A549 (cell line): ENCODE measurements at regions not wholly inside any gene's neighbourhood (a gene's known extent, or its start where the extent isn't known, plus 50 kb on each side); places are given as distances from the start of the nearest gene placed in this dataset.

Experiments
- ATAC-seq, 2 experiments: fragments of 200-7000 bp in 1 of 2; fragments of >200 bp in 1 of 2; cut with Nextera tagmentation in 1 of 2; cut with Tn5 transposase in 1 of 2; 3 replicates each; pipeline versions ENCODE4 v1.8.0 to v1.9.1; 2018 to 2020; ENCODE audit warnings: mild to moderate bottlenecking in 1 of 2, moderate library complexity in 1 of 2
- CTCF ChIA-PET: fragments of 300-600 bp; sonication (Branson Sonifier 250); formaldehyde crosslinking; extraction: SDS; loops from one replicate; lab custom pipeline; 2021; ENCODE audit warnings: antibody characterized with exemption, inconsistent platforms; lab: Yijun Ruan, JAX
- POLR2A ChIA-PET: fragments of 350-600 bp; formaldehyde crosslinking; extraction: SDS; loops from one replicate; lab custom pipeline; 2021; ENCODE audit warnings: antibody characterized with exemption, inconsistent platforms; lab: Yijun Ruan, JAX
- DNase-seq, 2 experiments: peaks; one replicate each; pipeline versions ENCODE4 v3.0.0 to v3.0.0-alpha.2; 2011 to 2016; ENCODE audit warnings: low read depth in 1 of 2, low spot score in 1 of 2
- FAIRE-seq: peaks from 2 replicates; lab custom pipeline; 2011; peaks lifted over from hg19 to GRCh38; lab: Jason Lieb, UNC
- H3K27ac ChIP-seq, 2 experiments: fragments of >200 bp; sonication (Bioruptor Twin); formaldehyde crosslinking; 3 replicates each; pipeline ENCODE4 v1.5.1; 2016 to 2017
- H3K4me1 ChIP-seq: fragments of >200 bp; sonication (Bioruptor Twin); formaldehyde crosslinking; 3 replicates; pipeline ENCODE4 v1.6.1; 2016
- H3K4me2 ChIP-seq: fragments of >200 bp; sonication (Bioruptor Twin); formaldehyde crosslinking; 3 replicates; pipeline ENCODE4 v1.6.1; 2016
- H3K4me3 ChIP-seq: fragments of >200 bp; sonication (Bioruptor Twin); formaldehyde crosslinking; 3 replicates; pipeline ENCODE4 v1.5.1; 2016
- H3K9me3 ChIP-seq: fragments of >200 bp; sonication (Bioruptor Twin); formaldehyde crosslinking; 3 replicates; pipeline ENCODE4 v1.6.1; 2016
- BCL3 ChIP-seq: fragments of >200 bp; sonication (Bioruptor Twin); formaldehyde crosslinking; IDR thresholded peaks from 3 replicates; pipeline ENCODE4 v1.6.1; 2016
- BHLHE40 ChIP-seq: IDR thresholded peaks from 2 replicates; pipeline ENCODE4 v1.6.1; 2012; ENCODE audit warnings: low read depth, low read length, inconsistent platforms
- CHD2 ChIP-seq: fragments of 150-350 bp; IDR thresholded peaks from 2 replicates; pipeline ENCODE4 v1.6.1; 2014; ENCODE audit warnings: low read length; ENCODE audit not compliant: partially characterized antibody
- EHF ChIP-seq: fragments of 250-450 bp; sonication (Bioruptor Pico); IDR thresholded peaks from 2 replicates; pipeline ENCODE4 v1.5.0; 2020; ENCODE audit warnings: mild to moderate bottlenecking
- EHMT2 ChIP-seq: fragments of 200-600 bp; sonication (generic); IDR thresholded peaks from 2 replicates; pipeline ENCODE4 v1.6.1; 2016; ENCODE audit warnings: antibody characterized with exemption, low read depth, mild to moderate bottlenecking, moderate library complexity
- FOSB ChIP-seq: fragments of 250-450 bp; sonication (Bioruptor Pico); IDR thresholded peaks from 2 replicates; pipeline ENCODE4 v1.5.0; 2020; ENCODE audit warnings: mild to moderate bottlenecking, moderate library complexity
- HOXB5 ChIP-seq: fragments of 250-450 bp; sonication (Bioruptor Pico); IDR thresholded peaks from 2 replicates; pipeline ENCODE4 v1.5.0; 2020; ENCODE audit warnings: mild to moderate bottlenecking, moderate library complexity
- KDM1A ChIP-seq: fragments of 200-600 bp; sonication (generic); IDR thresholded peaks from 2 replicates; pipeline ENCODE4 v1.6.1; 2016; ENCODE audit warnings: low read depth, mild to moderate bottlenecking
- NR3C1 ChIP-seq: fragments of >200 bp; sonication (Bioruptor Twin); formaldehyde crosslinking; IDR thresholded peaks from 3 replicates; pipeline ENCODE4 v1.6.1; 2017
- POLR2AphosphoS2 ChIP-seq: conservative IDR thresholded peaks from 2 replicates; pipeline ENCODE4 v1.6.1; 2012; ENCODE audit warnings: low read length, improper control_type of control experiment, inconsistent platforms
- RCOR1 ChIP-seq: fragments of 150-350 bp; IDR thresholded peaks from 2 replicates; pipeline ENCODE4 v1.6.1; 2014; ENCODE audit warnings: antibody characterized with exemption, low read length, low read depth
- RFX5 ChIP-seq: fragments of 450-650 bp; IDR thresholded peaks from 2 replicates; pipeline ENCODE4 v1.7.1; 2014; ENCODE audit warnings: antibody characterized with exemption, mild to moderate bottlenecking, moderate library complexity
- SMC3 ChIP-seq: fragments of >200 bp; sonication (Bioruptor Twin); formaldehyde crosslinking; IDR thresholded peaks from 3 replicates; pipeline ENCODE4 v1.6.1; 2018; ENCODE audit warnings: inconsistent platforms
- TP53 ChIP-seq: fragments of 250-450 bp; sonication (Bioruptor Pico); IDR thresholded peaks from 2 replicates; pipeline ENCODE4 v1.5.0; 2021; ENCODE audit warnings: mild to moderate bottlenecking, moderate library complexity
- ZC3H11A ChIP-seq: fragments of 450-650 bp; IDR thresholded peaks from 2 replicates; pipeline ENCODE4 v1.6.1; 2014; ENCODE audit warnings: antibody characterized with exemption, mild to moderate bottlenecking
- ZSCAN20 ChIP-seq: fragments of 250-450 bp; sonication (Bioruptor Pico); IDR thresholded peaks from 2 replicates; pipeline ENCODE4 v1.8.0; 2022; ENCODE audit warnings: mild to moderate bottlenecking, moderate library complexity
- WGBS: methylation state at CpG from one replicate; pipeline ENCODE4 v1.1.6; 2017; ENCODE audit errors: missing lambda C conversion rate; 5-methylcytosine and 5-hydroxymethylcytosine counted together
- TF ChIP-seq, protein P1 (sequence below): fragments of 200-600 bp; sonication (generic); IDR thresholded peaks from 2 replicates; pipeline ENCODE4 v1.6.1; 2016; ENCODE audit warnings: antibody characterized with exemption, mild to moderate bottlenecking, moderate library complexity
- TF ChIP-seq, protein P2 (sequence below): fragments of 450-650 bp; IDR thresholded peaks from 2 replicates; pipeline ENCODE4 v1.6.1; 2014; ENCODE audit warnings: antibody characterized with exemption
- TF ChIP-seq, protein P3 (sequence below): fragments of 150-350 bp; IDR thresholded peaks from 2 replicates; pipeline ENCODE4 v1.6.1; 2014; ENCODE audit warnings: low read depth, mild to moderate bottlenecking, low read length

GRCh38 chr1:114323959-114324661 is 170.4 kb upstream of the SYT6 start:
- no peak overlapping the region for H3K27ac ChIP-seq
- ATAC-seq (no peak), FAIRE-seq (no peak), DNase-seq (no peak)
- TF ChIP-seq TP53 (CRISPR knock-in tag) = no peak
- TF ChIP-seq ZSCAN20 (CRISPR knock-in tag) = no peak
- TF ChIP-seq NR3C1 = no peak
- TF ChIP-seq, protein P1, sequence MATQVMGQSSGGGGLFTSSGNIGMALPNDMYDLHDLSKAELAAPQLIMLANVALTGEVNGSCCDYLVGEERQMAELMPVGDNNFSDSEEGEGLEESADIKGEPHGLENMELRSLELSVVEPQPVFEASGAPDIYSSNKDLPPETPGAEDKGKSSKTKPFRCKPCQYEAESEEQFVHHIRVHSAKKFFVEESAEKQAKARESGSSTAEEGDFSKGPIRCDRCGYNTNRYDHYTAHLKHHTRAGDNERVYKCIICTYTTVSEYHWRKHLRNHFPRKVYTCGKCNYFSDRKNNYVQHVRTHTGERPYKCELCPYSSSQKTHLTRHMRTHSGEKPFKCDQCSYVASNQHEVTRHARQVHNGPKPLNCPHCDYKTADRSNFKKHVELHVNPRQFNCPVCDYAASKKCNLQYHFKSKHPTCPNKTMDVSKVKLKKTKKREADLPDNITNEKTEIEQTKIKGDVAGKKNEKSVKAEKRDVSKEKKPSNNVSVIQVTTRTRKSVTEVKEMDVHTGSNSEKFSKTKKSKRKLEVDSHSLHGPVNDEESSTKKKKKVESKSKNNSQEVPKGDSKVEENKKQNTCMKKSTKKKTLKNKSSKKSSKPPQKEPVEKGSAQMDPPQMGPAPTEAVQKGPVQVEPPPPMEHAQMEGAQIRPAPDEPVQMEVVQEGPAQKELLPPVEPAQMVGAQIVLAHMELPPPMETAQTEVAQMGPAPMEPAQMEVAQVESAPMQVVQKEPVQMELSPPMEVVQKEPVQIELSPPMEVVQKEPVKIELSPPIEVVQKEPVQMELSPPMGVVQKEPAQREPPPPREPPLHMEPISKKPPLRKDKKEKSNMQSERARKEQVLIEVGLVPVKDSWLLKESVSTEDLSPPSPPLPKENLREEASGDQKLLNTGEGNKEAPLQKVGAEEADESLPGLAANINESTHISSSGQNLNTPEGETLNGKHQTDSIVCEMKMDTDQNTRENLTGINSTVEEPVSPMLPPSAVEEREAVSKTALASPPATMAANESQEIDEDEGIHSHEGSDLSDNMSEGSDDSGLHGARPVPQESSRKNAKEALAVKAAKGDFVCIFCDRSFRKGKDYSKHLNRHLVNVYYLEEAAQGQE = no peak
- TF ChIP-seq FOSB (CRISPR knock-in tag) = no peak
- no peak for TF ChIP-seq RFX5
- TF ChIP-seq POLR2AphosphoS2 = no peak
- TF ChIP-seq, protein P2, sequence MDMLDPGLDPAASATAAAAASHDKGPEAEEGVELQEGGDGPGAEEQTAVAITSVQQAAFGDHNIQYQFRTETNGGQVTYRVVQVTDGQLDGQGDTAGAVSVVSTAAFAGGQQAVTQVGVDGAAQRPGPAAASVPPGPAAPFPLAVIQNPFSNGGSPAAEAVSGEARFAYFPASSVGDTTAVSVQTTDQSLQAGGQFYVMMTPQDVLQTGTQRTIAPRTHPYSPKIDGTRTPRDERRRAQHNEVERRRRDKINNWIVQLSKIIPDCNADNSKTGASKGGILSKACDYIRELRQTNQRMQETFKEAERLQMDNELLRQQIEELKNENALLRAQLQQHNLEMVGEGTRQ = no peak
- TF ChIP-seq SMC3 = no peak
- WGBS = 44% methylated on average over 15 of the region's 15 CpGs
- no peaks in the 10 kb centered on the region for H3K4me1 ChIP-seq
- no peak overlapping the region for H3K4me2 ChIP-seq
- no peak overlapping the region for H3K4me3 ChIP-seq
- ChIA-PET CTCF (interaction anchor here (0.6 to 1.1 kb wide), 2 partner anchors 9 to 50 kb away, joined by 3 read pairs; no protein-coding TSS in a partner anchor), POLR2A (no interaction called here)
- H3K9me3 ChIP-seq = no peaks in the 10 kb centered on the region

DNA sequence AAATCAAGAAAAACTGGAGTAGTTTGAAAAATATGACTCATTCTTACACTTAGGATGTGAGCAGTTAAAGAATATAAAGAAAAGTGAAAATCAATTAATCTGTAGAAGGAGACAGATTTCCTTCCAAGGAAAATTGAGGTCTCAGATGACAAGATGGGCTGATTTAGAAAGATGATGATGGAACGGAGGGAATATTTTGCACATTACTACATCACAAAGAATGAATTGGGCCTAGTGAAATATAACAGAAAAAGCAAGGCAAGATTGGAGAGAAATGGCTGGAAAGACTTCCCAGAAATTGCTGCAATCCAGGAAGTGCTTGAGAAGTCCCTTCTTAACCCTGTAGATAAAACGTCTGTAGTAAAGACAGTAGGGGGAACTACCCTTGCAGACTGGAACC is 169.1 kb upstream of the SYT6 start:
- TF ChIP-seq RCOR1 = no peak
- TF ChIP-seq KDM1A = no peak
- no peak for TF ChIP-seq ZC3H11A
- no peak for TF ChIP-seq RFX5
- no peak for TF ChIP-seq ZSCAN20 (CRISPR knock-in tag)
- no peak for TF ChIP-seq CHD2
- no peak for TF ChIP-seq EHMT2
- TF ChIP-seq BHLHE40 = no peak
- TF ChIP-seq HOXB5 (CRISPR knock-in tag) = no peak
- TF ChIP-seq BCL3 = no peak
- no peak for TF ChIP-seq EHF (CRISPR knock-in tag)
- TF ChIP-seq, protein P3, sequence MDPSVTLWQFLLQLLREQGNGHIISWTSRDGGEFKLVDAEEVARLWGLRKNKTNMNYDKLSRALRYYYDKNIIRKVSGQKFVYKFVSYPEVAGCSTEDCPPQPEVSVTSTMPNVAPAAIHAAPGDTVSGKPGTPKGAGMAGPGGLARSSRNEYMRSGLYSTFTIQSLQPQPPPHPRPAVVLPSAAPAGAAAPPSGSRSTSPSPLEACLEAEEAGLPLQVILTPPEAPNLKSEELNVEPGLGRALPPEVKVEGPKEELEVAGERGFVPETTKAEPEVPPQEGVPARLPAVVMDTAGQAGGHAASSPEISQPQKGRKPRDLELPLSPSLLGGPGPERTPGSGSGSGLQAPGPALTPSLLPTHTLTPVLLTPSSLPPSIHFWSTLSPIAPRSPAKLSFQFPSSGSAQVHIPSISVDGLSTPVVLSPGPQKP = no peak
- Histone ChIP-seq H3K9me3 (no peaks in the 10 kb centered on the region), H3K27ac (no peak overlapping the region), H3K4me2 (no peak overlapping the region), H3K4me1 (no peaks in the 10 kb centered on the region), H3K4me3 (no peak overlapping the region)
- CTCF ChIA-PET = no interaction called here
- FAIRE-seq (no peak), ATAC-seq (no peak), DNase-seq (no peak)
- POLR2A ChIA-PET = no interaction called here
- WGBS = 51% methylated on average over 2 of the region's 2 CpGs
